ENCODE measurements at regions not wholly inside any gene's neighbourhood (a gene's known extent, or its start where the extent isn't known, plus 50 kb on each side); places are given as distances from the start of the nearest gene placed in this dataset.

DNA sequence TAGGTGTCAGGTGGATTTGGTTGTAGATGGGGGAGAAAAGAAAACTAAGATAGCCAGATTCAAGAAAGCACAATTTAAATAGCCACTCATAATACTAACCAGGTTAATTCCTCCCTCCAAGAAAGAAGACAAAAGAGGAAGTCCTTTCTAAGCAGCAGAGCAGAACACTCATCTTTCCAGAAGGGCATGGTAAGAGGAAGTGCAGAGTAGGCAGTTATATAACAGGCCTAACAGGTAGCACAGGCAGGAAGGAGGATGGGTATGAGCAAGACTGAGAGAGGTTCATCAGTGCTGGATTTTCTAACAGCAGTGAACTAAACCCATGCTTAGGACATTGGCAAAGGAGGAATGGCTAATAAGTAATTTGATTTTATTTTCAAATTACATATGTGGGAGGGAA, 517.5 kb downstream of the PLPP3 start:
- Histone ChIP-seq H3K4ac (replicated peaks; ENCODE audit: insufficient read length, low read depth, low read length) (no peak overlapping the region), H3K23ac (ENCODE audit: insufficient read length) (no peak overlapping the region), H3K9ac (replicated peaks in 1 of 4; ENCODE audit: extremely low read depth in 1 of 4, low read depth in 3 of 4, low read length in 3 of 4) (no peak overlapping the region), H3K14ac (ENCODE audit: insufficient read length) (no peak overlapping the region), H2AFZ (ENCODE audit: low read length) (no peak overlapping the region), H3K36me3 (ENCODE audit: control insufficient read depth in 2 of 4, insufficient read depth in 4 of 4, low read length in 3 of 4) (no peaks in the 10 kb centered on the region), H3K27ac (ENCODE audit: low read depth, low read length) (no peak overlapping the region), H3K23me2 (ENCODE audit: low read depth, low read length) (no peaks in the 10 kb centered on the region), H3K56ac (replicated peaks; ENCODE audit: insufficient read length, low read depth, low read length) (no peak overlapping the region), H4K20me1 (replicated peaks in 1 of 2; ENCODE audit: control insufficient read depth in 1 of 2, insufficient read depth in 2 of 2, low read length in 2 of 2) (no peaks in the 10 kb centered on the region), H2BK15ac (ENCODE audit: low read length) (no peak overlapping the region), H3K27me3 (replicated peaks in 1 of 4; ENCODE audit: control insufficient read depth in 3 of 4, extremely low read depth in 1 of 4, insufficient read depth in 3 of 4, low read length in 3 of 4) (no peaks in the 10 kb centered on the region), H3K9me3 (ENCODE audit: insufficient read depth in 2 of 2, low read depth in 1 of 2, low read length in 1 of 2) (no peaks in the 10 kb centered on the region), H2BK5ac (ENCODE audit: low read depth, low read length) (no peak overlapping the region), H2BK12ac (ENCODE audit: low read depth, low read length) (no peak overlapping the region), H4K91ac (replicated peaks; ENCODE audit: insufficient read length, low read length) (no peak overlapping the region), H4K5ac (ENCODE audit: insufficient read length, low read depth, low read length) (no peak overlapping the region), H2BK20ac (ENCODE audit: low read length) (no peak overlapping the region), H3K79me2 (ENCODE audit: control insufficient read depth in 1 of 2, insufficient read depth in 2 of 2, low read length in 2 of 2) (no peaks in the 10 kb centered on the region), H2BK120ac (replicated peaks; ENCODE audit: low read depth, low read length) (no peak overlapping the region), H4K8ac (ENCODE audit: extremely low read depth, insufficient read depth, low read length) (no peak overlapping the region), H2AK5ac (ENCODE audit: low read depth, low read length) (no peak overlapping the region), H3K4me1 (replicated peaks in 1 of 4; ENCODE audit: control insufficient read depth in 3 of 4, insufficient read depth in 4 of 4, low read length in 3 of 4) (0 out of 7 replicates have a peak, but pooled peaks cover 0 to 2% (median 0%) of the 10 kb centered on the region in 4 experiments), H3K18ac (ENCODE audit: extremely low read depth, low read length) (no peak overlapping the region), H3K79me1 (ENCODE audit: low read depth, low read length) (no peaks in the 10 kb centered on the region), H3K4me3 (ENCODE audit: extremely low read depth in 1 of 4, insufficient read depth in 2 of 4, low read depth in 3 of 4, low read length in 4 of 4) (no peak overlapping the region), H3K4me2 (ENCODE audit: insufficient read depth in 1 of 2, low read depth in 2 of 2, low read length in 2 of 2) (no peak overlapping the region)
- ChIA-PET CTCF (ENCODE audit: partially characterized antibody) (no interaction called here), POLR2A (ENCODE audit: partially characterized antibody) (no interaction called here)
- DNase-seq (ENCODE audit: low read depth in 1 of 2, low spot score in 2 of 2) (no peak), FAIRE-seq (no peak)
- no peak for TF ChIP-seq BACH1 (IDR thresholded peaks at IDR 0.05; ENCODE audit: low read length)
- TF ChIP-seq CTCF (IDR thresholded peaks at IDR 0.05; ENCODE audit: control extremely low read depth in 1 of 3, insufficient read depth in 1 of 3, low read depth in 1 of 3, low read length in 3 of 3), result no peak
- TF ChIP-seq JUN (IDR thresholded peaks at IDR 0.05; ENCODE audit: low read depth, low read length), result no peak
- TF ChIP-seq SRF (IDR thresholded peaks at IDR 0.05; ENCODE audit: low read depth, low read length), result no peak
- TF ChIP-seq, protein P1, sequence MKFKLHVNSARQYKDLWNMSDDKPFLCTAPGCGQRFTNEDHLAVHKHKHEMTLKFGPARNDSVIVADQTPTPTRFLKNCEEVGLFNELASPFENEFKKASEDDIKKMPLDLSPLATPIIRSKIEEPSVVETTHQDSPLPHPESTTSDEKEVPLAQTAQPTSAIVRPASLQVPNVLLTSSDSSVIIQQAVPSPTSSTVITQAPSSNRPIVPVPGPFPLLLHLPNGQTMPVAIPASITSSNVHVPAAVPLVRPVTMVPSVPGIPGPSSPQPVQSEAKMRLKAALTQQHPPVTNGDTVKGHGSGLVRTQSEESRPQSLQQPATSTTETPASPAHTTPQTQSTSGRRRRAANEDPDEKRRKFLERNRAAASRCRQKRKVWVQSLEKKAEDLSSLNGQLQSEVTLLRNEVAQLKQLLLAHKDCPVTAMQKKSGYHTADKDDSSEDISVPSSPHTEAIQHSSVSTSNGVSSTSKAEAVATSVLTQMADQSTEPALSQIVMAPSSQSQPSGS (IDR thresholded peaks at IDR 0.05; ENCODE audit: low read length), result no peak
- no peak for TF ChIP-seq MAFK (IDR thresholded peaks at IDR 0.05; ENCODE audit: low read depth, low read length)
- no peak for TF ChIP-seq USF2 (IDR thresholded peaks at IDR 0.05; ENCODE audit: low read length)
- TF ChIP-seq RBBP5 (IDR thresholded peaks at IDR 0.05; ENCODE audit: borderline replicate concordance, low read depth, low read length), result no peak
- no peak for TF ChIP-seq EZH2 (IDR thresholded peaks at IDR 0.05; ENCODE audit: low read depth, low read length, severe bottlenecking)
- TF ChIP-seq KDM1A (IDR thresholded peaks at IDR 0.05; ENCODE audit: borderline replicate concordance, low read length), result no peak
- no peak for TF ChIP-seq CHD2 (IDR thresholded peaks at IDR 0.05; ENCODE audit: low read length)
